ENCODE measurements at regions not wholly inside any gene's neighbourhood (a gene's known extent, or its start where the extent isn't known, plus 50 kb on each side); places are given as distances from the start of the nearest gene placed in this dataset.
"Not testable (repeated sequence)": the region's sequence is repeated elsewhere in the genome, so short reads cannot be mapped to it uniquely, and the experiment has no call there.

- no peak for DNase-seq (ENCODE audit: extremely low read depth, low read depth)
- TF ChIP-seq CTCF (IDR thresholded peaks at IDR 0.05; ENCODE audit: low read depth, low read length): no peak
Measured at GRCh38 chr1:183753464-183753891, 51.4 kb upstream of the RGL1 start.

DNA sequence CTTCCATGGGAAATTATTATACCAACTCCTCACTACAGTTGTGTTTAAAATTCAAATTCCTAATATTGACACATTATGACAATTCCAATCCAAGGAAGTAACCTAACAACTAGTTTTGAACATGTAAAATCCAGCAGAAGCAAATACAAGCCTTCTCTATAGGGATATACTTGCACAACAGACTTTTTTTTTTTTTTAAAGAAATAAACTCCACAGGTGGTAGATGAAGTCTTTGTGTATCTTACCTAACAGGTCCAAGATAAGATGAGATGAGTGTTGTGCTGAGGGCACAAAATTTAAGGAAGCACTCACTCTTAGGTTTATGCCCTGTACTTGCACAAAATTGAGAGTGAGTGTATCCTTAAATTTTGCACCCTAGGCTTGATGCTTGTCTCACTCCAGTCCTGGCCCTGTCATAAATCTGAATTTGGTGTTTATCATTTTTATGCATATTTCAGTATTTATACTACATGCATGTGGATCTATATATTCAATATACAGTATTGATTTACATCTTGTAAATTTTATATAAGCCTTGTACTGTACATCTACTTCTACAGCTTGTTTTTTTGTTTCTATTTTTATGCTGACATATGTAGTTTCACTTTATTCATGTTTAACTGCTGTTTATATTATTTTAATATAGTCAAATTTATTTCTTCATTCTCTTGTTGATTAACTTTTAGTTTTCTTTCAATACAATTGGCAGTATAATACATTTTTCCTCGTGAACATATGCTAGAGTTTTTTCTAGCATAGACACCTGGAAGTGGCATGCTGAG, 60.6 kb upstream of the RGL1 start:
- DNase-seq (ENCODE audit: extremely low read depth, low read depth): no peak
- no peak for TF ChIP-seq CTCF (IDR thresholded peaks at IDR 0.05; ENCODE audit: low read depth, low read length)

GRCh38 chr1:183742355-183742754, 62.6 kb upstream of the RGL1 start:
- no peak for TF ChIP-seq CTCF (IDR thresholded peaks at IDR 0.05; ENCODE audit: low read depth, low read length)
- no peak for DNase-seq (ENCODE audit: extremely low read depth, low read depth)

- TF ChIP-seq CTCF (IDR thresholded peaks at IDR 0.05; ENCODE audit: low read depth, low read length): no peak
- no peak for DNase-seq (ENCODE audit: extremely low read depth, low read depth)
Measured at GRCh38 chr1:183739741-183740271, 65.1 kb upstream of the RGL1 start.

GRCh38 chr1:183739082-183739481, 65.8 kb upstream of the RGL1 start:
- DNase-seq (ENCODE audit: extremely low read depth, low read depth): no peak
- TF ChIP-seq CTCF (IDR thresholded peaks at IDR 0.05; ENCODE audit: low read depth, low read length): no peak

DNA sequence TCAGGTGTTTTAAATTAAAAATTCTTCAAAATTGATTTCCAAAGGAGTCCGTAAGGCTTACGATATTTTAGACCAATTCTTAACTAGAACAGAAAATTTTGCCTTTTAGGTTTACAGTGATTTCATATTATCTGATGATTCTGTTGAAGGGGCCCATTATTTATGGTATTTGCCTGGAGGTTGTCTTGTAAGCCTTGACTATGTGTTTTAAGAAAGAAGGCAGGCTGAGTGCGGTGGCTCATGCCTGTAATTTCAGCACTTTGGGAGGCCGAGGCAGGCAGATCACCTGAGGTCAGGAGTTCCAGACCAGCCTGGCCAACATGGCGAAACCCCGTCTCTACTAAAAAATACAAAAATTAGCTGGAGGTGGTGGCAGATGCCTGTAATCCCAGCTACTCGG, 67.0 kb upstream of the RGL1 start:
- not testable (repeated sequence) for DNase-seq (ENCODE audit: extremely low read depth, low read depth)

DNA sequence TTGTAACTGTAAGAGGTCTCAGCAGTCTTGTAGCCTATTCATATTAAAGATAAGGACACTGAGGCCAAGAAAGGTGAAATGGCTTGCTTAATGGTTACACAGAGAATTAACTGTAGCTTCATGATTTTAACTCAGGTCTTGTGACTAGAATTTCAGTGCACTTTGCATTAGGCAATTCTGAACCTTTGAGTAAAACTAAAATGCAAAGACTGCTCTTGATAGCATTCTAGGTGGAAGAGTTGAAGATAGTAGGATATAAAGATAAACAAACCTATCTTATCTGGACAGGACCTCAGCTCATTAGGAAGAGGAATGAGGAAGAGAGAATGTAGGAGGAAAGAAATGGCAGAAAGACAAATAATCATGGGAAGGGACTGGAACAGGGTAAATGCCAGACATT, 68.6 kb upstream of the RGL1 start:
- no peak for DNase-seq (ENCODE audit: extremely low read depth, low read depth)
- TF ChIP-seq CTCF (IDR thresholded peaks at IDR 0.05; ENCODE audit: low read depth, low read length): no peak

Measured in AG09319 (cell line).